DOHH2 (cell line): ENCODE measurements at regions not wholly inside any gene's neighbourhood (a gene's known extent, or its start where the extent isn't known, plus 50 kb on each side); places are given as distances from the start of the nearest gene placed in this dataset.

ENCODE experiments used
- H3F3A ChIP-seq: fragments of 200-600 bp; sonication (generic), shearing (Covaris generic); 2 replicates; pipeline ENCODE4 v1.6.0; 2016; ENCODE audit warnings: antibody characterized with exemption, mild to moderate bottlenecking; ENCODE audit not compliant: control insufficient read depth, insufficient read depth
- H3K27ac ChIP-seq: fragments of 200-600 bp; sonication (generic); 2 replicates; pipeline ENCODE4 v1.5.1; 2014; ENCODE audit warnings: low read depth, mild to moderate bottlenecking, low read length, moderate library complexity
- H3K27me3 ChIP-seq: fragments of 200-600 bp; sonication (generic); 2 replicates; pipeline ENCODE4 v1.6.1; 2014; ENCODE audit warnings: mild to moderate bottlenecking, low read length, mixed read lengths; ENCODE audit not compliant: control insufficient read depth
- H3K36me3 ChIP-seq: fragments of 200-600 bp; sonication (generic); 2 replicates; pipeline ENCODE4 v1.6.1; 2014; ENCODE audit warnings: mild to moderate bottlenecking, low read length, moderate library complexity, mixed read lengths; ENCODE audit not compliant: control insufficient read depth
- H3K4me1 ChIP-seq: fragments of 200-600 bp; sonication (generic); 2 replicates; pipeline ENCODE4 v1.6.1; 2014; ENCODE audit warnings: mild to moderate bottlenecking, low read length, mixed read lengths; ENCODE audit not compliant: control insufficient read depth
- H3K4me2 ChIP-seq: fragments of 200-600 bp; sonication (generic); 2 replicates; pipeline ENCODE4 v1.6.0; 2014; ENCODE audit warnings: mild to moderate bottlenecking, low read length, moderate library complexity
- H3K4me3 ChIP-seq: fragments of 200-600 bp; sonication (generic); 2 replicates; pipeline ENCODE4 v1.5.1; 2014; ENCODE audit warnings: mild to moderate bottlenecking, low read length, mixed read lengths
- H3K79me2 ChIP-seq: fragments of 200-600 bp; sonication (generic); 2 replicates; pipeline ENCODE4 v1.6.1; 2014; ENCODE audit warnings: mild to moderate bottlenecking, low read length, mixed read lengths; ENCODE audit not compliant: control insufficient read depth
- H3K9me2 ChIP-seq: fragments of 200-600 bp; sonication (generic); replicated peaks from 2 replicates; pipeline ENCODE4 v1.6.1; 2014; ENCODE audit warnings: mild to moderate bottlenecking, low read length, mixed read lengths; ENCODE audit not compliant: control insufficient read depth
- H3K9me3 ChIP-seq: fragments of 200-600 bp; sonication (generic); 2 replicates; pipeline ENCODE4 v1.6.1; 2014; ENCODE audit warnings: antibody characterized with exemption, low read length, mixed read lengths; ENCODE audit not compliant: control insufficient read depth, insufficient read depth
- H4K20me1 ChIP-seq: fragments of 200-600 bp; sonication (generic); 2 replicates; pipeline ENCODE4 v1.6.0; 2014; ENCODE audit warnings: low read depth, mild to moderate bottlenecking, antibody characterized with exemption, low read length, moderate library complexity; ENCODE audit not compliant: control insufficient read depth, insufficient read depth
- EZH2phosphoT487 ChIP-seq: fragments of 200-600 bp; sonication (generic); IDR thresholded peaks from 2 replicates; pipeline ENCODE4 v1.6.1; 2017; ENCODE audit warnings: borderline replicate concordance, mild to moderate bottlenecking, antibody characterized with exemption, low read length, moderate library complexity, mixed read lengths
- TF ChIP-seq, protein P1 (sequence below): fragments of 200-600 bp; sonication (generic); IDR thresholded peaks from one replicate; pipeline ENCODE4 v1.5.1; 2014; ENCODE audit warnings: antibody characterized with exemption, mild to moderate bottlenecking, low read depth, low read length; ENCODE audit not compliant: poor library complexity, severe bottlenecking

DNA sequence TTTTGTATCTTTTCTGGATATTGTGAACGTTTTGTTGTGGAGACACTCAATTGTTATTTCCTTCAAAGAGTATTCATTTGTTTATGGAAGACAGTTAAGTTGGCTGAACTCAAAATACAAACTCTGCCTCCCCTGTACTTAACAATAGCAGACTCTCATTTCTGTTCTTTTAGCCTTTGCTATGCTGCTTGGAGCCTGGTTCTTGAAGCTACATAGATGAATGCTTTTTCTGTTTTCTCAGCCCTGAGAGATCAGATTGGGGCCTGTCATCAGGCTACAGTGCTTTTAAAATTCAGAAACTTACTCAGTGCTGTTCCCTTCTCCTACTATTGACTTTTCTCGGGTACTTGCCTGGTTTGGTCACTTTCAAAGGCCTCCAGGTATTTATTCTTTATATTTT, 215.7 kb upstream of the LYPLAL1 start:
- no peaks in the 10 kb centered on the region for H3K4me1 ChIP-seq
- no peaks in the 10 kb centered on the region for H3K9me2 ChIP-seq
- H3K27ac ChIP-seq: no peak overlapping the region
- no peaks in the 10 kb centered on the region for H3F3A ChIP-seq
- H3K79me2 ChIP-seq: no peaks in the 10 kb centered on the region
- H3K27me3 ChIP-seq: no peaks in the 10 kb centered on the region
- H3K4me3 ChIP-seq: no peak overlapping the region
- TF ChIP-seq EZH2phosphoT487: no peak
- TF ChIP-seq, protein P1, sequence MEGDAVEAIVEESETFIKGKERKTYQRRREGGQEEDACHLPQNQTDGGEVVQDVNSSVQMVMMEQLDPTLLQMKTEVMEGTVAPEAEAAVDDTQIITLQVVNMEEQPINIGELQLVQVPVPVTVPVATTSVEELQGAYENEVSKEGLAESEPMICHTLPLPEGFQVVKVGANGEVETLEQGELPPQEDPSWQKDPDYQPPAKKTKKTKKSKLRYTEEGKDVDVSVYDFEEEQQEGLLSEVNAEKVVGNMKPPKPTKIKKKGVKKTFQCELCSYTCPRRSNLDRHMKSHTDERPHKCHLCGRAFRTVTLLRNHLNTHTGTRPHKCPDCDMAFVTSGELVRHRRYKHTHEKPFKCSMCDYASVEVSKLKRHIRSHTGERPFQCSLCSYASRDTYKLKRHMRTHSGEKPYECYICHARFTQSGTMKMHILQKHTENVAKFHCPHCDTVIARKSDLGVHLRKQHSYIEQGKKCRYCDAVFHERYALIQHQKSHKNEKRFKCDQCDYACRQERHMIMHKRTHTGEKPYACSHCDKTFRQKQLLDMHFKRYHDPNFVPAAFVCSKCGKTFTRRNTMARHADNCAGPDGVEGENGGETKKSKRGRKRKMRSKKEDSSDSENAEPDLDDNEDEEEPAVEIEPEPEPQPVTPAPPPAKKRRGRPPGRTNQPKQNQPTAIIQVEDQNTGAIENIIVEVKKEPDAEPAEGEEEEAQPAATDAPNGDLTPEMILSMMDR: no peak
- no peaks in the 10 kb centered on the region for H3K36me3 ChIP-seq
- no peak overlapping the region for H3K4me2 ChIP-seq
- no peaks in the 10 kb centered on the region for H4K20me1 ChIP-seq
- H3K9me3 ChIP-seq: no peaks in the 10 kb centered on the region

DNA sequence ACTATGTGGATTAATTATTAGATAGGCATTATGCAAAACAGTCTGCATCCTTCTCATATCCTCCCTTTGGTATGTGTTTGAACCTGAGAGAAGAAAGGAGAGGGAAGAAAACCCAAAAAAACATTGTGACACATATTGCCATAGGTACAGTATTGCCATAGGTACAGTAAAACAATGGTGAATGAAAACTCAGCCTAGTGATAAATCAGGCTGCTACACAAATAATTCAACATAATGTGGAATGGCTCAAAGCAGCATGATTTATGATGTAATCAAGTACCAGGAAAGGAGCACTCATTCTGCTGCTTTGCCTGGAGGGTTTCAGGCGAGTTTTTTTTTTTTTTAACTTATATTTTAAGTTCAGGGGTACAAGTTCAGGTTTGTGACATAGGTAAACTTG, 213.9 kb upstream of the LYPLAL1 start:
- Histone ChIP-seq H3K79me2 (no peaks in the 10 kb centered on the region), H3K4me1 (no peaks in the 10 kb centered on the region), H3K4me2 (no peak overlapping the region), H3K9me2 (no peaks in the 10 kb centered on the region), H4K20me1 (no peaks in the 10 kb centered on the region), H3K36me3 (no peaks in the 10 kb centered on the region), H3F3A (no peaks in the 10 kb centered on the region), H3K9me3 (no peaks in the 10 kb centered on the region), H3K27ac (no peak overlapping the region), H3K4me3 (no peak overlapping the region), H3K27me3 (no peaks in the 10 kb centered on the region)
- TF ChIP-seq EZH2phosphoT487: no peak
- TF ChIP-seq, protein P1: no peak

DNA sequence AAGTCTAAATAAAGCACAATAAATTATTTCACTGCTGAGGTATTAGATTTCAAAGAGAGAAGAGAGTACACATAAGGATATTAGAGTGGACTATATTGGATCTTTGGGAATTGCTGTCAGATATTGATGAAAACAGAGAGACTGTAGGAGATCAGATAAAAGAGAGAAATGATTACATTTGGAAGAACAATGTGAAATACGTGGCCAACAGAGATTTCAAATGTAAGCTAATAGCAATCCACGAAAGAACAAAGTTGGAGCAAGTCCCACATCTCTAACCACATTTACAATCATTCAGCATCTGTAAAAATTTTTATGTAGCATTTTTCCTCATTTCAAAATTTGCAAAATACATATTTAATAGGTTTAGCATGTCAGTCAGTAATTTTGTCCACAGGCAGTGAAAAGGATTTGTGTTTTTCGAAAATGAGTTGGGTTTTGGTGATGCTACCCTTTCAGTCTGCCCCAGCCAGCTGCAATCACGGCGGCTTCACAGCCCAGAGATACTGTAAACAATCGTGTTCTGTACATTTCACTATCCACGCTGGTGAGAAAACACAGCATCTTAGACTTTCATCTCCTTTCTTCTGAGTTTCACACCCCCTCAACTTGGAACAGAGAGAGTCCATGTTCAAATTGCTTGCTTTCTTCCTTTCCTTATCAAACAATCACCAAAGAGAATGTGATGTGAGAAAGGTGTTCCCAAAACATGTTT, 209.1 kb upstream of the LYPLAL1 start:
- Histone ChIP-seq H3K4me3 (no peak overlapping the region), H3K4me2 (no peak overlapping the region), H3K36me3 (no peaks in the 10 kb centered on the region), H3K9me2 (no peaks in the 10 kb centered on the region), H3F3A (no peaks in the 10 kb centered on the region), H3K9me3 (no peaks in the 10 kb centered on the region), H3K27me3 (no peaks in the 10 kb centered on the region), H3K4me1 (no peaks in the 10 kb centered on the region), H3K27ac (no peak overlapping the region), H3K79me2 (no peaks in the 10 kb centered on the region), H4K20me1 (no peaks in the 10 kb centered on the region)
- TF ChIP-seq EZH2phosphoT487: no peak
- TF ChIP-seq, protein P1: no peak
